ENCODE measurements at regions not wholly inside any gene's neighbourhood (a gene's known extent, or its start where the extent isn't known, plus 50 kb on each side); places are given as distances from the start of the nearest gene placed in this dataset.

DNA sequence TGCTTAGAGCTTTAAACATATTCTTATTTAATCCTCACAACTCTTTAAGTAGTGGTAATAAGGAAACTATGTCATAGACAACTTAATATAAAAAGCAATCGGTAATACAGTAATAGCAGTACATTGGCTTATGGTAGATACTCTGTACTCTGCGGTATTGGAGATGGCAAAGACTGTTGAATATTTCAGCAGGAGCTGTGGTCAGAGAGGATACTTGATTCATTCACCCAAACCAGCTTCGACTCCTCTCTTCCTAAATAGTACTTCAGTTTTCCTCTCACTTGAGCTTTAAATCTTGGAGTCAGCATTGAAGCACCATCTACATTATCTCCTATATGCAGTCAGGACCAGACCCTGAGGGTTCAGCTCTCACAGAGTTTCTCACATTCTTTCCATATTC, 169.3 kb downstream of the CYB561 start:
- Histone ChIP-seq H3K36me3 (peaks cover 12% of the 10 kb centered on the region), H3K9me3 (ENCODE audit: low read depth) (no peaks in the 10 kb centered on the region), H3K27me3 (no peaks in the 10 kb centered on the region), H3K27ac (no peak overlapping the region), H3K4me1 (ENCODE audit: low read depth) (peaks cover 16% of the 10 kb centered on the region), H3K4me3 (no peak overlapping the region)
- TF ChIP-seq, protein P1, sequence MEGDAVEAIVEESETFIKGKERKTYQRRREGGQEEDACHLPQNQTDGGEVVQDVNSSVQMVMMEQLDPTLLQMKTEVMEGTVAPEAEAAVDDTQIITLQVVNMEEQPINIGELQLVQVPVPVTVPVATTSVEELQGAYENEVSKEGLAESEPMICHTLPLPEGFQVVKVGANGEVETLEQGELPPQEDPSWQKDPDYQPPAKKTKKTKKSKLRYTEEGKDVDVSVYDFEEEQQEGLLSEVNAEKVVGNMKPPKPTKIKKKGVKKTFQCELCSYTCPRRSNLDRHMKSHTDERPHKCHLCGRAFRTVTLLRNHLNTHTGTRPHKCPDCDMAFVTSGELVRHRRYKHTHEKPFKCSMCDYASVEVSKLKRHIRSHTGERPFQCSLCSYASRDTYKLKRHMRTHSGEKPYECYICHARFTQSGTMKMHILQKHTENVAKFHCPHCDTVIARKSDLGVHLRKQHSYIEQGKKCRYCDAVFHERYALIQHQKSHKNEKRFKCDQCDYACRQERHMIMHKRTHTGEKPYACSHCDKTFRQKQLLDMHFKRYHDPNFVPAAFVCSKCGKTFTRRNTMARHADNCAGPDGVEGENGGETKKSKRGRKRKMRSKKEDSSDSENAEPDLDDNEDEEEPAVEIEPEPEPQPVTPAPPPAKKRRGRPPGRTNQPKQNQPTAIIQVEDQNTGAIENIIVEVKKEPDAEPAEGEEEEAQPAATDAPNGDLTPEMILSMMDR (IDR thresholded peaks at IDR 0.05; ENCODE audit: low read depth, low read length) = no peak
- DNase-seq (ENCODE audit: low read depth in 1 of 2, low spot score in 1 of 2) = peak in 1 of 2 donors; percentile 35

DNA sequence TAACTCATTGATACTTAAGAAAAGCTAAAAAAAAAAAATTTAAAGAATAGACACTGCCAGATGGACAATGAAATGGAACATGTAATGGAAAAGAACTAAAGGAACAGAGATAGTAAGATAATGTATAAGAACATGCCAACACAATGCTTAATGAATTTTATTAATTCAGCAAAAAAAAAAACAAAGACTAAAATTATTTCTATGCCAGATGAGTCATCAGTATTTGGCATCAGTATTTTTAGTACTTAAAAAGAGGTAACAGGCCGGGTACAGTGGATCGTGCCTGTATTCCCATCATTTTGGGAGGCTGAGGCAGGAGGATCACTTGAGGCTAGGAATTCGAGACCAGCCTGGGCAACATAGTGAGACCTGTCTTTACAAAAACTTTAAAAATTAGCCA, 168.5 kb downstream of the CYB561 start:
- Histone ChIP-seq H3K9me3 (ENCODE audit: low read depth) (no peaks in the 10 kb centered on the region), H3K4me3 (no peak overlapping the region), H3K4me1 (ENCODE audit: low read depth) (peaks cover 16% of the 10 kb centered on the region), H3K27me3 (no peaks in the 10 kb centered on the region), H3K27ac (no peak overlapping the region), H3K36me3 (peaks cover 16% of the 10 kb centered on the region)
- TF ChIP-seq, protein P1 (IDR thresholded peaks at IDR 0.05; ENCODE audit: low read depth, low read length) = no peak
- no peak for DNase-seq (ENCODE audit: low read depth in 1 of 2, low spot score in 1 of 2)

DNA sequence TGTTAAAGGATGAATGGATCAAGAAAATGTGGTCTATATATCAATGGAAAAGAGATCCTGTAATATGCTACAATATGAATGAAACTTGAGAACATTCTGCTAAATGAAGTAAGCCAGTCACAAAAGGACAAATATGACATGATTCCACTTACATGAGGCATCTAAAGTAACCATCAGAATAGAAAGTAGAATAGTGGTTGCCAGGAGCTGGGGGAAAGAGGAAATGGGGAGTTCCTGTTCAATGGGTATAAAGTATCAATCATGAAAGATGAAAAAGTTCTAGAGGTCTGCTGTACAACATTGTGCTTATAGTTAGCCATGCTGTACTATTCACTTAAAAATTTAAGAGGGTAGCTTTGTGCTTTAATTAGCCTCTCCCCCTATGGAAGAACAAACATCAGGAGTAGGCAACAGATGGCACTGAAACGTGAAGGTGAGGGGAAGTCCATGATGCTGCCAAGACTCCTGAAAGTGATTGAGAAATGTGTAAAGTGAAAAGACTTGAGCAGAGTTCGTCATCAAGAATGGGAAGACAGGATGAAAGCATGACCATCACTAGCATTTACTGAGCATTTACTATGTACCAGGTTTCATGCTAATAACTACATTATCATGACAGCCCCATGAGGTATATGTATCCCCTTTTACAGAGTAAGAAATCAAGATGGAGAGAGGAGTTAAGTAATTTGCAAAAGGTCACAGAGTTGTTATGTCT, 167.2 kb downstream of the CYB561 start:
- peaks cover 16% of the 10 kb centered on the region for H3K36me3 ChIP-seq
- DNase-seq (ENCODE audit: low read depth in 1 of 2, low spot score in 1 of 2) = no peak
- no peak overlapping the region for H3K4me3 ChIP-seq
- TF ChIP-seq, protein P1 (IDR thresholded peaks at IDR 0.05; ENCODE audit: low read depth, low read length) = no peak
- no peaks in the 10 kb centered on the region for H3K27me3 ChIP-seq
- H3K9me3 ChIP-seq (ENCODE audit: low read depth) = no peaks in the 10 kb centered on the region
- H3K4me1 ChIP-seq (ENCODE audit: low read depth) = peaks cover 16% of the 10 kb centered on the region
- no peak overlapping the region for H3K27ac ChIP-seq

DNA sequence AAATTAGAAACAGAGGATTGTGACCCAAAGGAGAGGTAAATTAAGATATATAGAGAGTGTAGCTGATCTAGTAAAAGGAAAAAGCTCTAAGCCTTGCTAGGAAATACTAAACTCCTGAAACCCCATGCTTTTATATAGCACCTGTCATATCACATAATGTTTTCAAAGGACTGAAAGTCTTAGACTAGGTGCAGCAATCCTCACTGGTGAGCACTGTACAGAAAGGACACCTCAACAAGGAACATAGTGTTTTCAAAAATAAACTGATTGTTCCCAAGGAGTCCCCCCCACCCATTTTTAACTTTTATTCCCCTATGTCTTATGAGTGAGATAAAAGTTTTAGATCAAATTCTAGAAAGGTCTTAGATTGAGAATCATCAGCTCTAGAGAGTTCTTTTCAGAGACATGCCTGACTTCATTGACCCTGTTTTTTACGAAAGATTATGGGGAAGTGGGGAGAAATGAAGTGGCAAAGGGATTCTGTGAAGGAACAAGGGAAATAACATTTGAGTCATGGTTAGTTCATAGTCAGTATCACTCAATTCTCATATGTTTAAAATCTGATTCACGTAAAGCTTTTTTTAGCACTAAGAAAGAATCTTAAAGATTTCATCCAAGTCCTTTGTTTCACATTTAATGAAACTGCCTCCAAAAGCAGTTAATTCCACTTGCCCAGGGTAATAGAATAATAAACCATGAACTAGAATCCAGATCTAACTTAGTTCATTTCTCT, 166.4 kb downstream of the CYB561 start:
- DNase-seq (ENCODE audit: low read depth in 1 of 2, low spot score in 1 of 2) = peak in 1 of 2 donors; percentile 26

DNA sequence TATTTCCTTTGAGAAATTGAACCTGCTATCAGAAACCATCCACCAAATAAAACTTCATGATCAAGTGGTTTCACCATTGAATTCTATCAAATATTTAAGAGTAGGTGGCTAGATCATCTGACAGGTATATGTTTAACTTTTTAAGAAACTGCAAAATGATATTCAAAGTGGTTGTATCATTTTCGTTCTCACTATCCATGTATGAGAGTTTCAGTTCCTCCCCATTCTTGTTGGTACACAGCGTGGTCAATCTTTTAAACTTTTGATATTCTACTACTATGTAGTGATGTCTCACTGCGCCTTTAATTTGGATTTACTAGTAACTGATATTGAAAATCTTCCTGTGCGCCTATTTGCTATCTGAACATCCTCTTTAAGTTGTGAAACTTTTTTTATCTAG, 163.7 kb downstream of the CYB561 start:
- no peaks in the 10 kb centered on the region for H3K27me3 ChIP-seq
- no peaks in the 10 kb centered on the region for H3K9me3 ChIP-seq (ENCODE audit: low read depth)
- DNase-seq (ENCODE audit: low read depth in 1 of 2, low spot score in 1 of 2) = no peak
- no peak overlapping the region for H3K27ac ChIP-seq
- TF ChIP-seq, protein P1 (IDR thresholded peaks at IDR 0.05; ENCODE audit: low read depth, low read length) = no peak
- peaks cover 14% of the 10 kb centered on the region for H3K36me3 ChIP-seq
- no peak overlapping the region for H3K4me3 ChIP-seq
- peaks cover 16% of the 10 kb centered on the region for H3K4me1 ChIP-seq (ENCODE audit: low read depth)

More for the DNA sequence above, 166.4 kb downstream of the CYB561 start:
- TF ChIP-seq, protein P1 (IDR thresholded peaks at IDR 0.05; ENCODE audit: low read depth, low read length) = no peak
- Histone ChIP-seq H3K27me3 (no peaks in the 10 kb centered on the region), H3K27ac (peak overlapping the region; percentile 45), H3K9me3 (ENCODE audit: low read depth) (no peaks in the 10 kb centered on the region), H3K4me1 (ENCODE audit: low read depth) (peaks cover 16% of the 10 kb centered on the region), H3K36me3 (peaks cover 14% of the 10 kb centered on the region), H3K4me3 (no peak overlapping the region)
